Trophoblast cell (in vitro differentiated cells and primary cell): ENCODE measurements at regions not wholly inside any gene's neighbourhood (a gene's known extent, or its start where the extent isn't known, plus 50 kb on each side); places are given as distances from the start of the nearest gene placed in this dataset.

Experiments used
- DNase-seq, 2 donors: peaks; one replicate each; pipeline ENCODE4 v3.0.0-alpha.2; 2016
- H2AFZ ChIP-seq: 2 replicates; pipeline ENCODE4 v1.6.1; 2013; ENCODE audit warnings: low read length, moderate library complexity, mild to moderate bottlenecking; ENCODE audit not compliant: insufficient read depth, poor library complexity
- H2AK5ac ChIP-seq: 2 replicates; pipeline ENCODE4 v1.6.1; 2013; ENCODE audit warnings: mild to moderate bottlenecking, low read length
- H2BK120ac ChIP-seq: 2 replicates; pipeline ENCODE4 v1.6.1; 2013; ENCODE audit warnings: low read length, mild to moderate bottlenecking, moderate library complexity; ENCODE audit not compliant: insufficient read depth, poor library complexity
- H2BK12ac ChIP-seq: 2 replicates; pipeline ENCODE4 v1.6.1; 2013; ENCODE audit warnings: mild to moderate bottlenecking, low read length, moderate library complexity
- H2BK5ac ChIP-seq: 2 replicates; pipeline ENCODE4 v1.6.1; 2013; ENCODE audit warnings: low read length, low read depth, moderate library complexity, mild to moderate bottlenecking; ENCODE audit not compliant: poor library complexity
- H3K14ac ChIP-seq: 2 replicates; pipeline ENCODE4 v1.6.1; 2013; ENCODE audit warnings: mild to moderate bottlenecking, low read length
- H3K18ac ChIP-seq: 2 replicates; pipeline ENCODE4 v1.6.1; 2013; ENCODE audit warnings: mild to moderate bottlenecking, low read length
- H3K23ac ChIP-seq: 2 replicates; pipeline ENCODE4 v1.6.1; 2013; ENCODE audit warnings: low read length
- H3K27ac ChIP-seq: 2 replicates; pipeline ENCODE4 v1.5.1; 2013; ENCODE audit warnings: low read depth, mild to moderate bottlenecking, inconsistent platforms, low read length, moderate library complexity
- H3K27me3 ChIP-seq: 2 replicates; pipeline ENCODE4 v1.6.1; 2013; ENCODE audit warnings: inconsistent platforms, mild to moderate bottlenecking, low read length, moderate library complexity; ENCODE audit not compliant: insufficient read depth
- H3K36me3 ChIP-seq, 2 experiments: 1 replicate in 1 of 2; 2 replicates in 1 of 2; pipeline ENCODE4 v1.6.1; 2013; ENCODE audit warnings: low read length in 2 of 2, mild to moderate bottlenecking in 2 of 2, moderate library complexity in 1 of 2; ENCODE audit not compliant: insufficient read depth in 2 of 2, control insufficient read depth in 1 of 2
- H3K4ac ChIP-seq: 2 replicates; pipeline ENCODE4 v1.6.1; 2013; ENCODE audit warnings: low read depth, mild to moderate bottlenecking, low read length, moderate library complexity
- H3K4me1 ChIP-seq, 2 experiments: 1 replicate in 1 of 2; 2 replicates in 1 of 2; pipeline ENCODE4 v1.6.1; 2013; ENCODE audit warnings: low read length in 2 of 2, mild to moderate bottlenecking in 2 of 2, moderate library complexity in 1 of 2; ENCODE audit not compliant: insufficient read depth in 2 of 2, control insufficient read depth in 1 of 2
- H3K4me2 ChIP-seq: 2 replicates; pipeline ENCODE4 v1.6.1; 2013; ENCODE audit warnings: inconsistent platforms, mild to moderate bottlenecking, low read length, moderate library complexity
- H3K4me3 ChIP-seq: 2 replicates; pipeline ENCODE4 v1.5.1; 2013; ENCODE audit warnings: mild to moderate bottlenecking, low read depth, low read length, inconsistent platforms
- H3K79me1 ChIP-seq: one replicate; pipeline ENCODE4 v1.6.1; 2013; ENCODE audit warnings: low read length
- H3K79me2 ChIP-seq: 2 replicates; pipeline ENCODE4 v1.6.1; 2013; ENCODE audit warnings: low read length, mild to moderate bottlenecking; ENCODE audit not compliant: control insufficient read depth, insufficient read depth, poor library complexity
- H3K9ac ChIP-seq: 2 replicates; pipeline ENCODE4 v1.6.1; 2013; ENCODE audit warnings: mild to moderate bottlenecking, low read length
- H3K9me3 ChIP-seq: 2 replicates; pipeline ENCODE4 v1.6.1; 2013; ENCODE audit warnings: low read depth, mild to moderate bottlenecking, control low read depth, inconsistent platforms, low read length; ENCODE audit not compliant: insufficient read depth
- H4K12ac ChIP-seq: 2 replicates; pipeline ENCODE4 v1.6.1; 2013; ENCODE audit warnings: low read depth, mild to moderate bottlenecking, low read length, moderate library complexity
- H4K8ac ChIP-seq: 2 replicates; pipeline ENCODE4 v1.6.1; 2013; ENCODE audit warnings: low read depth, mild to moderate bottlenecking, low read length, moderate library complexity
- H4K91ac ChIP-seq: one replicate; pipeline ENCODE4 v1.6.1; 2013; ENCODE audit warnings: low read depth, mild to moderate bottlenecking, low read length, moderate library complexity
- WGBS: extraction: QIAGEN DNeasy Blood & Tissue Kit; methylation state at CpG from one replicate; pipeline ENCODE4 v1.1.7; 2013; ENCODE audit warnings: missing lambda C conversion rate; ENCODE audit not compliant: insufficient read length, insufficient coverage; ENCODE audit errors: extremely low coverage; 5-methylcytosine and 5-hydroxymethylcytosine counted together

GRCh38 chr5:8340739-8341344 lies 471.9 kb downstream of the MTRR start:
- Histone ChIP-seq H3K18ac (no peak overlapping the region), H2AFZ (no peak overlapping the region), H3K79me2 (no peaks in the 10 kb centered on the region), H3K79me1 (no peaks in the 10 kb centered on the region), H3K36me3 (no peaks in the 10 kb centered on the region), H4K91ac (no peak overlapping the region), H3K4me2 (no peak overlapping the region), H3K9ac (no peak overlapping the region), H3K27ac (no peak overlapping the region), H2AK5ac (no peak overlapping the region), H2BK120ac (no peak overlapping the region), H3K4ac (no peak overlapping the region), H3K14ac (no peak overlapping the region), H3K4me1 (no peaks in the 10 kb centered on the region), H4K12ac (no peak overlapping the region), H4K8ac (no peak overlapping the region), H3K9me3 (peaks cover 2% of the 10 kb centered on the region), H2BK12ac (no peak overlapping the region), H3K27me3 (no peaks in the 10 kb centered on the region), H2BK5ac (no peak overlapping the region), H3K23ac (no peak overlapping the region), H3K4me3 (no peak overlapping the region)
- WGBS, result no CpG with 5 or more reads among the region's 1 CpG
- DNase-seq, result no peak

DNA sequence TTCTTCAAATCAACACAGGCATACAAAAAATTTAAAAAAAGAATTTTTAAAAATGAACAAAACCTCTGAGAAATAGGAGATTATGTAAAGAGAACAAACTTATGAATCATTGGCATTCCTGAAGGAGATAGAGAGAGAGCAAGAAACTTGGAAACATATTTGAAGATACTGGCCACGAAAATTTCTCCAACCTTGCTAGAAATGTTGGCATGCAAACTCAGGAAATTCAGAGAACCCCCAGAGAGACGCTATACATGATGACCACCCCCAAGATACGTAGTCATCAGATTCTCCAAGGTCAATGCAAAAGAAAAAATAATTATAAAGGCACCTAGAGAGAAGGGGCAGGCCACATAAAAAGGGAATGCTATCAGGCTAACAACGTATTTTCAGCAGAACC lies 472.5 kb downstream of the MTRR start:
- Histone ChIP-seq H3K79me1 (no peaks in the 10 kb centered on the region), H3K4me2 (no peak overlapping the region), H2BK12ac (no peak overlapping the region), H3K9ac (no peak overlapping the region), H2AFZ (no peak overlapping the region), H3K9me3 (peaks cover 2% of the 10 kb centered on the region), H3K27me3 (no peaks in the 10 kb centered on the region), H3K18ac (no peak overlapping the region), H2BK120ac (no peak overlapping the region), H3K14ac (no peak overlapping the region), H3K36me3 (no peaks in the 10 kb centered on the region), H4K91ac (no peak overlapping the region), H3K27ac (no peak overlapping the region), H2BK5ac (no peak overlapping the region), H3K79me2 (no peaks in the 10 kb centered on the region), H2AK5ac (no peak overlapping the region), H4K12ac (no peak overlapping the region), H3K4ac (no peak overlapping the region), H3K23ac (no peak overlapping the region), H3K4me1 (no peaks in the 10 kb centered on the region), H4K8ac (no peak overlapping the region), H3K4me3 (no peak overlapping the region)
- no peak for DNase-seq
- whole genome bisulfite sequencing, result no CpG with 5 or more reads among the region's 4 CpGs

GRCh38 chr5:8347984-8348383 lies 479.0 kb downstream of the MTRR start:
- Histone ChIP-seq H2AK5ac (no peak overlapping the region), H3K4me1 (no peaks in the 10 kb centered on the region), H3K4ac (no peak overlapping the region), H3K9me3 (no peaks in the 10 kb centered on the region), H3K18ac (no peak overlapping the region), H3K23ac (no peak overlapping the region), H2BK12ac (no peak overlapping the region), H3K9ac (no peak overlapping the region), H3K27ac (no peak overlapping the region), H2BK5ac (no peak overlapping the region), H4K8ac (no peak overlapping the region), H3K14ac (no peak overlapping the region), H3K4me3 (no peak overlapping the region), H4K91ac (no peak overlapping the region), H3K4me2 (no peak overlapping the region), H3K36me3 (no peaks in the 10 kb centered on the region), H3K79me1 (no peaks in the 10 kb centered on the region), H2AFZ (no peak overlapping the region), H3K79me2 (no peaks in the 10 kb centered on the region), H2BK120ac (no peak overlapping the region), H4K12ac (no peak overlapping the region), H3K27me3 (no peaks in the 10 kb centered on the region)
- WGBS, result no CpG with 5 or more reads among the region's 1 CpG
- no peak for DNase-seq

- H3K79me2 ChIP-seq, result no peaks in the 10 kb centered on the region
These were observed 480.9 kb downstream of the MTRR start for GRCh38 chr5:8349855-8350254.

More at GRCh38 chr5:8349855-8350254, 480.9 kb downstream of the MTRR start:
- WGBS, result no CpG with 5 or more reads among the region's 1 CpG
- H3K18ac ChIP-seq, result no peak overlapping the region
- H3K14ac ChIP-seq, result no peak overlapping the region
- no peaks in the 10 kb centered on the region for H3K36me3 ChIP-seq
- H2BK5ac ChIP-seq, result no peak overlapping the region
- no peak overlapping the region for H2AFZ ChIP-seq
- no peak overlapping the region for H3K23ac ChIP-seq
- H4K91ac ChIP-seq, result no peak overlapping the region
- no peak overlapping the region for H3K4me3 ChIP-seq
- no peak overlapping the region for H4K8ac ChIP-seq
- H2BK12ac ChIP-seq, result no peak overlapping the region
- no peak overlapping the region for H2AK5ac ChIP-seq
- no peaks in the 10 kb centered on the region for H3K9me3 ChIP-seq
- H3K4me2 ChIP-seq, result no peak overlapping the region
- H3K4ac ChIP-seq, result no peak overlapping the region
- H3K79me1 ChIP-seq, result no peaks in the 10 kb centered on the region
- H4K12ac ChIP-seq, result no peak overlapping the region
- no peaks in the 10 kb centered on the region for H3K4me1 ChIP-seq
- H2BK120ac ChIP-seq, result no peak overlapping the region
- H3K27ac ChIP-seq, result no peak overlapping the region
- no peak overlapping the region for H3K9ac ChIP-seq
- no peak for DNase-seq
- H3K27me3 ChIP-seq, result no peaks in the 10 kb centered on the region
